GM12874 (cell line): ENCODE measurements at regions not wholly inside any gene's neighbourhood (a gene's known extent, or its start where the extent isn't known, plus 50 kb on each side); places are given as distances from the start of the nearest gene placed in this dataset.

Experiments used
- CTCF ChIP-seq: IDR thresholded peaks from 2 replicates; pipeline ENCODE4 v1.5.1; 2011; ENCODE audit warnings: low read depth, mild to moderate bottlenecking, control low read depth, low read length, moderate library complexity; ENCODE audit not compliant: insufficient read depth

GRCh38 chr1:172812118-172812517, 153.2 kb downstream of the FASLG start:
- no peak for TF ChIP-seq CTCF

GRCh38 chr1:172813330-172813729, 154.4 kb downstream of the FASLG start:
- TF ChIP-seq CTCF, result no peak

DNA sequence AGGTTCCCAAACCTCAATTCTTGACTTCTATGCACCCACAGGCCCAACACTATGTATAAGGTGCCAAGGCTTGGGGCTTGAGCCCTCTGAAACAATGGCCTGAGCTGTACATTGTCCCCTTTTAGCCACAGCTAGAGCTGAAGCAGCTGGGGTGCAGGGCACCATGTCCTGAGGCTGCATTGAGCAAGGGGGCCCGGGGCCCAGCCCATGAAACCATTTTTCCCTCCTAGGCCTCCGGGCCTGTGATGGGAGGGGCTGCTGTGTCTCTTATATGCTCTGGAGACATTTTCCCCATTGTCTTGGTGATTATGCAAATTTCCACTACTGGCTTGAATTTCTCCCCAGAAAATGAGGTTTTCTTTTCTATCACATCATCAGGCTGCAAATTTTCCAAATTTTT, 155.5 kb downstream of the FASLG start:
- TF ChIP-seq CTCF, result no peak

DNA sequence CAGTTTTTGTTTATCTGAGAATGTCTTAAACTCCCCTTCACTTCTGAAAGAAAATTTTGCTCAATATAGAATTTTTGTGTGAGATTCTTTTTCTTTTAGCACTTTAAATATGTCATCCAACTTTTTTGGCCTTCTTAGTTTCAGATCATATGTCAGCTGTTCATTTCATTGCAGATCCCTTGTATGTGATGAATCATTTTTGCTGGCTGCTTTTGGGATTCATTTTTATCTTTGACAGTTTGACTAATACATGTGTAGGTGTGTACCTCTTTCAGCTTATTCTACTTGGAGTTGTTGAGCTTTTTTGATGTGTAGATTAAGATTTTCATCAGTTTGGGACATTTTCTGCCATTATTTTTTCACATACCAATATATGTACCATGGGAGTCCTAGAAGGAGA, 156.8 kb downstream of the FASLG start:
- no peak for TF ChIP-seq CTCF

GRCh38 chr1:172818841-172819527, 160.1 kb downstream of the FASLG start:
- TF ChIP-seq CTCF, result no peak

GRCh38 chr1:172820475-172821158, 161.7 kb downstream of the FASLG start:
- no peak for TF ChIP-seq CTCF

DNA sequence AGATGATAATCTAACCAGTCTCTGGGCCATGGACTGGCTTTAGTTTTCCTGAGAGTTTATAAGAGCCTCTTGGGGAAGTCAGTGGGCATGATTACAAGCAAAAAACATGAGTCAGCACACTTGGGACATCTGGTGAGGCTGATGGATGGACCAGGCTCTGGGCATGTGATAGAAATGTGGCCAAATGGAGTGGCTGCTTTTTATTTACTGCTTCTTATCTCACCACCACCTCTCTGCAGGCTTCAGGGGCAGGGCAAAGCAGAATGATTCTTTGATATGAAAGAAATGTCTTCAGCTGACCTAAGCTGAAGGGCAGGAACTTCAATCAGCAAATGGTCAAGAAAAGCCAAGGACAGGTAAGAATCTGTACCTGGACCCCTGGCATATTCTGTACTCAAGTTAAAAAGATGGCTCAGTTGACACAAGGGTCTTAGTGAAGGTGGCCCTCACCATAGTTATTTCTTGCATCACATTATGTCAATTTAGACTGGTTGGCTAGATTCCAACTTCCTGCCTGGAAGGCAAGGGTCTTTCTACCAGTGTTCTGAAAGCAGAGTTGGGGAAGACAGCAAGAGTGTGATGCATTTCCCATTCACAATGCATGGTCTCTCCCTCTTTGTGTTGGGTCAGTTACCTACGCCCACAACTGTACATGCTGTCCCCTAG, 162.8 kb downstream of the FASLG start:
- TF ChIP-seq CTCF, result no peak
